Prostate gland (tissue), 2 donors: ENCODE measurements at regions not wholly inside any gene's neighbourhood (a gene's known extent, or its start where the extent isn't known, plus 50 kb on each side); places are given as distances from the start of the nearest gene placed in this dataset.

Experiments
- DNase-seq: peaks from one replicate; pipeline ENCODE4 v3.0.0-alpha.2; 2019; ENCODE audit warnings: low spot score
- H3K27ac ChIP-seq, 2 donors: fragments of 200-600 bp; sonication (generic); 2 replicates each; pipeline ENCODE4 v1.5.1; 2017 to 2019
- H3K27me3 ChIP-seq: fragments of 200-600 bp; sonication (generic); replicated peaks from 2 replicates; pipeline ENCODE4 v1.5.1; 2019; ENCODE audit not compliant: insufficient read depth
- H3K36me3 ChIP-seq, 2 donors: fragments of 200-600 bp; sonication (generic); 1 replicate in 1 of 2; 2 replicates in 1 of 2; pipeline versions ENCODE4 v1.5.1 to v1.8.1; 2017 to 2019
- H3K4me1 ChIP-seq: fragments of 200-600 bp; sonication (generic); replicated peaks from 2 replicates; pipeline ENCODE4 v1.5.1; 2019
- H3K4me3 ChIP-seq, 2 donors: fragments of 200-600 bp; sonication (generic); 2 replicates each; pipeline ENCODE4 v1.5.1; 2017 to 2019
- H3K9me3 ChIP-seq: fragments of 200-600 bp; sonication (generic); 2 replicates; pipeline ENCODE4 v1.5.1; 2017
- POLR2A ChIP-seq: fragments of 450-650 bp; IDR thresholded peaks from one replicate; pipeline ENCODE4 v1.6.1; 2016; ENCODE audit warnings: antibody characterized with exemption, mild to moderate bottlenecking
- POLR2AphosphoS5 ChIP-seq: sonication (generic); formaldehyde crosslinking; IDR thresholded peaks from one replicate; pipeline ENCODE4 v1.6.1; 2017; ENCODE audit warnings: antibody characterized with exemption
- WGBS: methylation state at CpG from one replicate; pipeline ENCODE4 v1.1.5; 2018; 5-methylcytosine and 5-hydroxymethylcytosine counted together
- intact Hi-C: fragments of 100-400 bp; cut with DNase I; formaldehyde crosslinking; loops from one replicate; pipeline ENCODE4 v1.14.2; 2022
- TF ChIP-seq, protein P1 (sequence below), 4 experiments: fragments of 200-600 bp in 2 of 4; fragments of 450-650 bp in 2 of 4; sonication (generic) in 2 of 4; IDR thresholded peaks; 1 replicate in 3 of 4; 2 replicates in 1 of 4; pipeline ENCODE4 v1.5.1; 2016 to 2019; ENCODE audit warnings: antibody characterized with exemption in 4 of 4, mild to moderate bottlenecking in 2 of 4, moderate library complexity in 2 of 4

DNA sequence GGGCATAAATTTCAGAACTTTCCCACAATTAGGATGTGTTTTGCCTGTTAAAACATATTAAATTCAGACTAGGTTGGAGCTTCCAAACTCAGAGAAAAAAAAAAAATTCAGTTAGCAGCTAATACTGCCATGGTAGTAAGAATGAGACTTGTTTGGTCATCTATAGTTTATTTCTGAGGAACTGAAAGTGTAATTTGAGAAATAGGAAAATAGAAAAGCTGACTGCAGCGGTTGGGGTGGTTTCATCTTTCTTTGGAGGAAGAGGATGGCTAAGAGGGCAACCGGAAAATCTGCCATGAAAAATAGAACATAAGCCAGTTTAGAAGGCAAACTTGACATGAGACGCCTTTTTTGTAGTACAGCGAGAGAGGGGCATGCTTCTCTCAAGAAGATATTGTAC is 371.2 kb upstream of the ROBO2 start:
- intact Hi-C loops: no loop called here
- Histone ChIP-seq H3K27me3 (no peaks in the 10 kb centered on the region), H3K9me3 (no peaks in the 10 kb centered on the region), H3K4me3 (no peak overlapping the region), H3K4me1 (no peaks in the 10 kb centered on the region), H3K27ac (no peak overlapping the region), H3K36me3 (no peaks in the 10 kb centered on the region)
- no peak for DNase-seq
- 90% methylated on average over 4 of the region's 4 CpGs for WGBS
- TF ChIP-seq, protein P1, sequence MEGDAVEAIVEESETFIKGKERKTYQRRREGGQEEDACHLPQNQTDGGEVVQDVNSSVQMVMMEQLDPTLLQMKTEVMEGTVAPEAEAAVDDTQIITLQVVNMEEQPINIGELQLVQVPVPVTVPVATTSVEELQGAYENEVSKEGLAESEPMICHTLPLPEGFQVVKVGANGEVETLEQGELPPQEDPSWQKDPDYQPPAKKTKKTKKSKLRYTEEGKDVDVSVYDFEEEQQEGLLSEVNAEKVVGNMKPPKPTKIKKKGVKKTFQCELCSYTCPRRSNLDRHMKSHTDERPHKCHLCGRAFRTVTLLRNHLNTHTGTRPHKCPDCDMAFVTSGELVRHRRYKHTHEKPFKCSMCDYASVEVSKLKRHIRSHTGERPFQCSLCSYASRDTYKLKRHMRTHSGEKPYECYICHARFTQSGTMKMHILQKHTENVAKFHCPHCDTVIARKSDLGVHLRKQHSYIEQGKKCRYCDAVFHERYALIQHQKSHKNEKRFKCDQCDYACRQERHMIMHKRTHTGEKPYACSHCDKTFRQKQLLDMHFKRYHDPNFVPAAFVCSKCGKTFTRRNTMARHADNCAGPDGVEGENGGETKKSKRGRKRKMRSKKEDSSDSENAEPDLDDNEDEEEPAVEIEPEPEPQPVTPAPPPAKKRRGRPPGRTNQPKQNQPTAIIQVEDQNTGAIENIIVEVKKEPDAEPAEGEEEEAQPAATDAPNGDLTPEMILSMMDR (IDR thresholded peaks at IDR 0.05): no peak
- TF ChIP-seq POLR2A (no peak), POLR2AphosphoS5 (no peak)

- no peaks in the 10 kb centered on the region for H3K4me1 ChIP-seq
- intact Hi-C loops: no loop called here
- no peaks in the 10 kb centered on the region for H3K9me3 ChIP-seq
- no peaks in the 10 kb centered on the region for H3K27me3 ChIP-seq
- DNase-seq: no peak
- H3K4me3 ChIP-seq: no peak overlapping the region
- H3K27ac ChIP-seq: no peak overlapping the region
- WGBS: 54% methylated on average over 5 of the region's 5 CpGs
- no peaks in the 10 kb centered on the region for H3K36me3 ChIP-seq
- TF ChIP-seq, protein P1 (IDR thresholded peaks at IDR 0.05): no peak
- no peak for TF ChIP-seq POLR2AphosphoS5
- no peak for TF ChIP-seq POLR2A
Observed at GRCh38 chr3:76669322-76669721, 370.6 kb upstream of the ROBO2 start.

DNA sequence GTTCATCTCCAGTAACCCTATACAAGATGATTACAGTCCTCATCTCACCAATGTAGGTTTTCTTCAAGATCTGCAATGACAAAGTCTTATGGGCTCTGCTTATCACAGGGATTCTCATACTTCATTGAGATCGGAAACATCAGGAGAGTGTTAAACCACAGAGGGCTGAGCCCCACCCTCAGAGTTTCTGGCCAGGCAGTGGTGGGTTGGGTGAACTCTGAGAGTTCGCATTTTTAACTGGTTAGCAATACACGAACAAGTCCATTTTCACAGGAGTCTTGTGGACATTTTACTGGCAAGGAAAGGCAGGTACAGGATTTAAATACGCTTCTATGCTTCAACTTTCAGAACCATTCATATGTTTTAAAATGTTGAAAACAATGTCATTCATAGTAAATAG is 366.7 kb upstream of the ROBO2 start:
- no peak for DNase-seq
- Histone ChIP-seq H3K36me3 (no peaks in the 10 kb centered on the region), H3K4me1 (no peaks in the 10 kb centered on the region), H3K27ac (no peak overlapping the region), H3K4me3 (no peak overlapping the region), H3K9me3 (no peaks in the 10 kb centered on the region), H3K27me3 (no peaks in the 10 kb centered on the region)
- TF ChIP-seq POLR2A: no peak
- TF ChIP-seq POLR2AphosphoS5: no peak
- TF ChIP-seq, protein P1 (IDR thresholded peaks at IDR 0.05): no peak
- WGBS: 92% methylated on average over 4 of the region's 4 CpGs
- intact Hi-C loops: no loop called here

- intact Hi-C loops: no loop called here
- Histone ChIP-seq H3K36me3 (no peaks in the 10 kb centered on the region), H3K9me3 (no peaks in the 10 kb centered on the region), H3K27ac (no peak overlapping the region), H3K4me3 (no peak overlapping the region), H3K27me3 (no peaks in the 10 kb centered on the region), H3K4me1 (no peaks in the 10 kb centered on the region)
- no peak for TF ChIP-seq POLR2AphosphoS5
- TF ChIP-seq POLR2A: no peak
- TF ChIP-seq, protein P1 (IDR thresholded peaks at IDR 0.05): no peak
- DNase-seq: no peak
Observed at GRCh38 chr3:76679541-76679940, 360.4 kb upstream of the ROBO2 start.

GRCh38 chr3:76683256-76683655 is 356.6 kb upstream of the ROBO2 start:
- no peaks in the 10 kb centered on the region for H3K27me3 ChIP-seq
- H3K4me3 ChIP-seq: no peak overlapping the region
- no peak for DNase-seq
- no peak overlapping the region for H3K27ac ChIP-seq
- intact Hi-C loops: no loop called here
- no peaks in the 10 kb centered on the region for H3K36me3 ChIP-seq
- TF ChIP-seq, protein P1 (IDR thresholded peaks at IDR 0.05): no peak
- no peak for TF ChIP-seq POLR2AphosphoS5
- no peak for TF ChIP-seq POLR2A
- no peaks in the 10 kb centered on the region for H3K4me1 ChIP-seq
- 60% methylated on average over 3 of the region's 3 CpGs for WGBS
- no peaks in the 10 kb centered on the region for H3K9me3 ChIP-seq
